ENCODE measurements at regions not wholly inside any gene's neighbourhood (a gene's known extent, or its start where the extent isn't known, plus 50 kb on each side); places are given as distances from the start of the nearest gene placed in this dataset.
"Not testable (repeated sequence)": the region's sequence is repeated elsewhere in the genome, so short reads cannot be mapped to it uniquely, and the experiment has no call there.

GRCh38 chr12:127911291-127911690, 355.7 kb upstream of the TMEM132C start:
- no peak for DNase-seq

GRCh38 chr12:127912035-127912665, 354.8 kb upstream of the TMEM132C start:
- no peak for DNase-seq

GRCh38 chr12:127923501-127923900, 343.5 kb upstream of the TMEM132C start:
- no peak for DNase-seq

- DNase-seq = no peak
These were observed 341.0 kb upstream of the TMEM132C start for GRCh38 chr12:127925971-127926370.

- DNase-seq = no peak
These were observed 338.8 kb upstream of the TMEM132C start for GRCh38 chr12:127928178-127928577.

- no peak for DNase-seq
These were observed 338.1 kb upstream of the TMEM132C start for GRCh38 chr12:127928615-127929571.

GRCh38 chr12:127930122-127930521, 336.8 kb upstream of the TMEM132C start:
- no peak for DNase-seq

GRCh38 chr12:127934409-127934808, 332.6 kb upstream of the TMEM132C start:
- no peak for DNase-seq

GRCh38 chr12:127936463-127936862, 330.5 kb upstream of the TMEM132C start:
- no peak for DNase-seq

GRCh38 chr12:127941332-127941731, 325.6 kb upstream of the TMEM132C start:
- no peak for DNase-seq

GRCh38 chr12:127942981-127943380, 324.0 kb upstream of the TMEM132C start:
- no peak for DNase-seq

- no peak for DNase-seq
These were observed 323.3 kb upstream of the TMEM132C start for GRCh38 chr12:127943481-127944210.

GRCh38 chr12:127944211-127944899, 322.6 kb upstream of the TMEM132C start:
- DNase-seq = no peak

- no peak for DNase-seq
These were observed 309.8 kb upstream of the TMEM132C start for GRCh38 chr12:127957001-127957660.

- no peak for DNase-seq
These were observed 304.7 kb upstream of the TMEM132C start for GRCh38 chr12:127962303-127962702.

- no peak for DNase-seq
These were observed 303.0 kb upstream of the TMEM132C start for GRCh38 chr12:127963933-127964332.

- no peak for DNase-seq
These were observed 302.3 kb upstream of the TMEM132C start for GRCh38 chr12:127964717-127965116.

- DNase-seq = no peak
These were observed 300.6 kb upstream of the TMEM132C start for GRCh38 chr12:127966331-127966730.

- DNase-seq = no peak
These were observed 296.5 kb upstream of the TMEM132C start for GRCh38 chr12:127970491-127970890.

GRCh38 chr12:127980585-127980984, 286.4 kb upstream of the TMEM132C start:
- DNase-seq = no peak

GRCh38 chr12:127981875-127982274, 285.1 kb upstream of the TMEM132C start:
- no peak for DNase-seq

GRCh38 chr12:127983213-127983791, 283.7 kb upstream of the TMEM132C start:
- DNase-seq = not testable (repeated sequence)

Data from COR-L47 (cell line).